ENCODE measurements at regions not wholly inside any gene's neighbourhood (a gene's known extent, or its start where the extent isn't known, plus 50 kb on each side); places are given as distances from the start of the nearest gene placed in this dataset.

DNA sequence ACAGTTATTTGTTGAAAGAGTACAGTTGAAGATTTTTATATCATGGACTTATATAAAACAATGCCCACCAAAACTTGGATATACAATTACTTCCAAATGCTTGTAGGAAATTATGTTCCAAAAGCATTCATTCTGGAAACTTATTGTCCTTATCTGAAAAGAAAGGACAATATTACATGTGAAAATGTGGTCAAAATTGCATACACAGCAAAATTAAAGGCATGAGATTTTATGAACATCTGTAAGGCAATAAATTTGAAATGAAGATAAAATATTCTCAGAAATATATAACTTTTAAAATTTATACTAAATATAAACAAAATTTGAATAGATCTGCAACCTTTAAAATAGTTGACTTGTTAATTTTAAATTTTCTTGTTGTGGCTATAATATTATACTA lies 1173.8 kb downstream of the NLGN4X start:
- no peak for DNase-seq

- DNase-seq: peak; percentile 61
Measured at GRCh38 chrX:5051831-5052491, 1176.7 kb downstream of the NLGN4X start.

GRCh38 chrX:5042563-5042962 lies 1186.1 kb downstream of the NLGN4X start:
- no peak for DNase-seq

GRCh38 chrX:5031792-5032191 lies 1196.9 kb downstream of the NLGN4X start:
- no peak for DNase-seq

- no peak for DNase-seq
Measured at GRCh38 chrX:5015451-5015850, 1213.2 kb downstream of the NLGN4X start.

DNA sequence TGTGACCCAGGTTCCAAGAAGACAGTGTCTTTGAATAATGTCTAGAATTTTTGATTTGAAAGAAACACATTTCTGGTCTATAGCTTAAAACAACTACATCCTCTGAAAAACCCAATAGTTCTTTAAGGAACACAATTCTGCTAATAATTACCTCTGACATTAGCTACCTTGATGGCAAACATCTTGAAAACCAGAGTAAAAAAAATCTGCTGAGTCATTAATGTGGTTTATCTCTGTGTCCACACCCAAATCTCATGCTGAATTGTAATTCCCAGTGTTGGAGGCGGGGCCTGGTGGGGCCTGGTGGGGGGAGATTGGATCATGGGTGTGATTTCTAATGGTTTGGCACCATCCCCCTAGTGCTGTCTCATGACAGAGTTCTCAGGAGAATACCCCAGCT lies 1233.8 kb downstream of the NLGN4X start:
- no peak for DNase-seq

GRCh38 chrX:4978613-4979012 lies 1250.1 kb downstream of the NLGN4X start:
- no peak for DNase-seq

DNA sequence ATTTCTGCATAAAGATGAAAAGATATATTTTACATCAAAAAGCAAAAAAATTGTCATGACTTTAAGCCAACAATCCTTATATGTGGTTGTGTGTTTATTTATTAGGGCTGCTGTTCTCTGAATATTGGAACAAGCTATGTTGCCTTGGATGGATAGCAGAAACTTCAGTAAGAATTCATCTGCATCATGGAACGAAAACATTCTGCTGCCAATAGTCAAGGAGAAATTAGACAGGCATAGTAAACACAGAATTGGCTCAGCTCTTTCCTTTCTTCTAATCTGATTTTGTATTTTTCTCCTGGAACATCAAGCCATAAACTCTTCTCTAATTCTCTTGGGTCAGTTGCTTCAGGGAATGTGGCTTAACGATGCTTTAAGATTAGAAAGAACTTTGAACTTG lies 1257.0 kb downstream of the NLGN4X start:
- no peak for DNase-seq

DNA sequence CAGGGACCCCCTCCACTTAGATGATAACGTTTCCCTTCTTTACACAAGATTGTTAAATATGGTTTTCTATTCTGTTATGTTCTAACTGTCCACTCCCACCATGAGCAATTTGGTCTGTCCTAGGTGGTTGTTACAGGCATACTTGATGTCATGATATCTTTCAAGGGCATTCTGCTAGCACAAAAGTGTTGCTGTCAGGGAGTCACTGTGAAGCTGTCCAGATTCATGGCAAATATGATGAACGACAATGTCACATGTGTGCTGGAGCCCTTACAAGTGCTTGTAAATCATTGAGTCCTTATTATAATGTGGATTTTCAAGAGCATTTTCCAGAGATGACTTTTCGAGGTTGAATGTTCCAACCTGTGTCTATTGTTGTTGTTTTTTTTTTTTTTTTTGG lies 1250.7 kb upstream of the PRKX start:
- no peak for DNase-seq

GRCh38 chrX:4963432-4963831 lies 1250.0 kb upstream of the PRKX start:
- DNase-seq: no peak

DNA sequence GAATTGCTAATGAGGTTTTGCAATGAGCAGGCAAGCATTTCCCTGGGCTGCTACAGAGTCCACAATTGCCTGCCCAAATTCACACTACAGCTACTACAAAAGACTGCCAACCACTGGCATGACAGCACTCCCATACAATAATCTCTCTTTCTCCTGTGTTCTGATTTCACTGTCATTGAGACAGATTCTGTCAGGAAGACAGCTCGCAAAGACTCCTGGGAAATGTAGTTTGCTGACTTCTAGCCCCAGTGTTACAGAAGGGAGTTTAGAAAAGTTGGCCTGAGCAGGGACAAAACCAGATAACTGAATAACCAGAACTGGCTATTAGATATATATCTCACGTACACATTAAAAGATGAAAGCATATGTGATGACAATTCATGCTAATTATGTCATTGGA lies 1231.3 kb upstream of the PRKX start:
- no peak for DNase-seq

- DNase-seq: peak; percentile 6
Measured at GRCh38 chrX:4936315-4936714, 1222.9 kb upstream of the PRKX start.

DNA sequence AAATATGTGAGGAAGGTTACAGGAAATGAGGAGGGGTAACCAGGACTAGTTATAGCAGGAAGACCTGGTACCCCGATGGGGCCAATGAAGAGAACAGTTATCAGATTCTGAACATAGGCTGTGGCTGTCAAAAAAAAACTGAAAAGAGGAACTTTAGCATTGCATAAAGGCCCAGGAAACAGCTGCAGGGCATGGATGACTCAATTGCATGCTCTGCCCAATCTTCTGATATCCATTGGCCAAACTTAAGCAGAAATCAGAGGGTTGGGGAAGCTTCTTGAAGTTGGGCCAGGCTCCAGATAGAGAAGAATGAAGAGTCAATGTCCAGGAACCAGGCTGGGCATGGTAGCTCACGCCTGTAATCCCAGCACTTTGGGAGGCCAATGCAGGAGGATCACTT lies 1222.4 kb upstream of the PRKX start:
- DNase-seq: peak; percentile 77

- DNase-seq: peak; percentile 32
Measured at GRCh38 chrX:4935401-4935800, 1222.0 kb upstream of the PRKX start.

- no peak for DNase-seq
Measured at GRCh38 chrX:4932790-4933189, 1219.3 kb upstream of the PRKX start.

DNA sequence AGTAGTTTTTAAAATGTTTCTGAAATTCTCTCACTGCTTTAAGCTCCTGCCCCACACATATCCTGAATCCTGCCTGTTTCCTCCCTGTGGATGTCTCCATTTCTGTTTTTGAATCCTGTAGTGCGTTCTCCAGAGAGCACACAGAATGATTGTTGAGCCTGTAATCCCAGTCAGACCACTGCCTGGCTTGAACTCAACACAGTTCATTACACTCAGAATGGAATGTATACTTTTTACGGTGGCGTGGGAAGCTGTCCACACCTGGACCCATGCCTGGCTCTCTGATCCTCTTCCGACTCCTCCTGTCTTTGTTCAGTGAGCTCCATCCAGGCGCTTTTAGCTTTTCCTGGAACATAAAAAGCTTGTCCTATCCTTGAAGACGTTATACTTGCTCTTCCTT lies 1217.0 kb upstream of the PRKX start:
- no peak for DNase-seq

- DNase-seq: no peak
Measured at GRCh38 chrX:4925911-4926310, 1212.5 kb upstream of the PRKX start.

GRCh38 chrX:4909348-4909747 lies 1195.9 kb upstream of the PRKX start:
- peak; percentile 35 for DNase-seq

DNA sequence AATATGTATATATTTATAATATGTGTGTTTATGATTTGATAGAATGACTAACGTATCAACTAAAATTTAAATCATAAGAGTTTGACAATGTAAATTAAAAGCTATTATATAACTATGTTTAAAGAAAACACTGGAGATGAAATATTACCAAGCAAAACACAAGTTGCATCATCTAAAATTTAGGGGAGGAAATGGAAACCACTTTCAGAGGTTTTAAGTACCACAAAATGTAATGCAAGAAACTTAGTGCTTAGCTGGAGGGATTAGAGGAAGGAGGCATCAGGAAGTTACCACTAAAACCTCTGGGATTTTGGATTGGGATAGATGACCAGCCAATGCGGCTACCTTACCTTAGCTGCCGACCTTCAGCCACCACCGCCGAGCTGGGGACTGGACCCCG lies 1192.1 kb upstream of the PRKX start:
- DNase-seq: no peak

DNA sequence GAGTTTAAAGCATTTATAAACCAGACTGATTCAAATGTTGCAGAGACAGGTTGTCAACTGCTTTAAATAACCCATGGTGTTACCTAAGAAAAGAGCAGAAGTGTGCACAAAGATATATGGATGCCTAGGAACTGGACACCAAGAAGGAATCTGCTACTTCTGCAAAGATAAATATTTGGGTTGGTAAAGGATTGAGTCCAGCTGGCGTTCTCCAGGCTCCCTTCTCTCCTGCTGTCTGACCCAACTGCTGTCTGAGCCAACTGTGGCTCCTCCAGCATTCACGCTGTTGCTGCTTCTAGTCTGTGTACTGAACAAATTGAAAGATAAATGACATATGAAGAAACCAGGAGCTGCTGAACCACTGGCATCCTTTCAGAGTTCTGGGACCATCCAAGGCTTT lies 1167.8 kb upstream of the PRKX start:
- no peak for DNase-seq

DNA sequence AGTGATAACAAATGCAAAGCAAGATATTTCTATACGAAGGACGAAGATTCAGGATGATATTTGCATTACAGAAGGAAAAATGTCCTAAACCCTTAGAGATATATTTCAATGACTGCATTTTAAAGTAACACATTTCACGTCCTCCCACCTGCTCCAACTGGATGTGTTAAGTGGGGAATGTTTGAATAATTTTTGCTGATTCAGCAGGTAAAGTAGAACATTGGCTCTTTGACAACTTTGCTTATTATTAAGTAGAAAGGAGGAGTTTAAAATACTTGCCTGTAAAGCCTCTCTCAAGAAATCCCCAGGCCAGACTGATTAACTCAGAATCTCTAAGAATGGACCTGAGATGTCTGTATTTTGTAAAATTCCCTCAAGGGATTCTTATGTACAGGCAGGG lies 1165.2 kb upstream of the PRKX start:
- DNase-seq: no peak

DNA sequence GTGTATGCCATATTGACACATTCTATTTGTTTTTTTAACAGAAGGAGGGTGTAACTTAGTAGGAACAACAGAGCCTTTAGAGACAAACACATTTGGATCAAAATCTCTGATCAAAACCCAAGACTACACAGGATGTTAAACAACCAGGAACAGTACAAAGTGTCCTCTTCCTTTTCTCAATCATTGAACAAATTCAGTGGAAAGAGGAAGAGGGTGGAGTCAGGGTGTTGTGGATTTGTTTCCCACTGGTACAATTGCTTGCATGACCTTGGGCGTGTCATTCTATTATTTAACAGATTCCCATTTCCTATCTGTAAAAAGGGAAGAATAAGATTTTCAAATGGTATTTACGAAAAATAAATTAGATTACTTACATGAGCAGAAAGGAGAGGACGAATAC lies 1162.8 kb upstream of the PRKX start:
- no peak for DNase-seq

GRCh38 chrX:4851534-4851933 lies 1138.1 kb upstream of the PRKX start:
- no peak for DNase-seq

DNA sequence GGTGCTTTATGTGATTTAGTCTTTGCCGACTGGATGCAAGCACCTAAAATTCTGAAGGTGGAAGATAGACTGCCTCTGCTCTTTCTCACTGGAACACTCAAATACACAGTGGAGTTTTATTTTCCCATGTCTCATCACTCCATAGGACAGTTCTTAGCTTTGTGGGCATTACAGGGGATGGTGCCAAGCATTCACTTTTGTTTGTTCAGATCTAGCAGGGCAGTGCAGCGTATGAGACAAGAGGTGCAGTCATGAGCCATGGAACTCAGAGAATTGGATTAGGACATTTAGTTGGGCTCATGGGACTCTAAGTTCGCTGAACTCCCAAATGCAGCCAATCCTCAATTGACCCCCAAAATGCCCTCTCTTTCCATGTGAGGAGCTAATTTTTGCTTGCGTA lies 1136.9 kb upstream of the PRKX start:
- DNase-seq: no peak

- no peak for DNase-seq
Measured at GRCh38 chrX:4844376-4844775, 1130.9 kb upstream of the PRKX start.

All from suppressor macrophage treated with lipopolysaccharide for 4 hours (primary cell).